Nucleus accumbens (tissue), 56 donors: ENCODE measurements at regions not wholly inside any gene's neighbourhood (a gene's known extent, or its start where the extent isn't known, plus 50 kb on each side); places are given as distances from the start of the nearest gene placed in this dataset.
"Not testable (repeated sequence)": the region's sequence is repeated elsewhere in the genome, so short reads cannot be mapped to it uniquely, and the experiment has no call there.

Experiments used
- DNase-seq, 56 donors: peaks; one replicate each; lab custom pipeline; 2025; lab: John Stamatoyannopoulos, UW

DNA sequence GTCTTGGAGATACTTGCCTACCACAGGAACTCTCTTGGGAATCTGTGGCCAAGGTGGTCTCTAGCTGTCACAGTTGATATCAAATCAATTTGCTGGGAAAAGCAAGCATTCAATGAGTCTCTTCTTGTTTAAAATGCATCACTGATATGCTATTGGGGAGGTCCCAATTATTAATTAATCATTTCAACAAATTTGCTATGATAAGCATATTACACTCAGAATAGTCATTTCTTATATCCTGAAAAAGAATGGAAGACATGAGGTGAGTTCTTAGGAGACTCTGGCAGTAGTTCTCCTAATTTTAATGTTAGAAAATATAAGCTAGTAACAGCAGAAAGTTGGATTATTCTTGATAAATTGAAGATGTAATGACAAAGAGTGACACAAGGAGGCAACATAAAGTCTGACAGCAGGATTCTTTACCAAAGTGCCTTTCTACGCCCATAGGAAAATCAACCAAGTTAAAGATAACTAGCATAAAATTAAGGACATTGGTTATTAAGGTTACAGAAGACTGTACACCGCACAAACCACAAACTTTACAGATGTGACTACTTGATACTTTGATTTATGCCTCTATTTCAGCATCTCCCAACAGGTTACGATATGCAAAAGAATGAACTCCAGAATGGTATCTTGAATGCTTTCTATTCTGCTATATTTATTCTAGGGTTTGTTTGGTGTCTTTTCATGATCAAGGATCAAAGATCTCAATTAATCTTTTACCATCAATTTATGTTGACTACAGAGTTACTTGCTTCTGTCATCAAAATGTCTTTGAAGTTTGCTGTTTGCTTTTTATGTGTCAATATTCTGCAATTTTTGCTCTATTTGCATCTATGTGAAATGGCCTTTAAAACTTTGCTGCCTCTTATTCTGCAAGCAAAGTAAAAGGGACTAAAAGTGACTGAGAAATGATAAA lies 349.6 kb upstream of the CLEC14A start:
- no peak for DNase-seq

DNA sequence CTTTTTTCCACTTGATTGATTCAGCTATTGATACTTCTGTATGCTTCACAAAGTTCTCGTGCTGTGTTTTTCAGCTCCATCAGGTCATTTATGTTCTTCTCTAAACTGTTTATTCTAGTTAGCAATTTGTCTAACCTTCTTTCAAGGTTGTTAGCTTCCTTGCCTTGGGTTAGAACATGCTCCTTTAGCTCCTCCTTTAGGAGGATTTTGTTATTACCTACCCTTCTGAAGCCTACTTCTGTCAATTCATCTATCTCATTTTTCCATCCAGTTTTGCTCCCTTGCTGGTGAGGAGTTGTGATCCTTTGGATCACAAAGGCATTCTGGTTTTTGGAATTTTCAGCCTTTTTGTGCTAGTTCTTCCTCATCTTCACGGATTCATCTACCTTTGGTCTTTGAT lies 344.7 kb upstream of the CLEC14A start:
- DNase-seq = not testable (repeated sequence)

DNA sequence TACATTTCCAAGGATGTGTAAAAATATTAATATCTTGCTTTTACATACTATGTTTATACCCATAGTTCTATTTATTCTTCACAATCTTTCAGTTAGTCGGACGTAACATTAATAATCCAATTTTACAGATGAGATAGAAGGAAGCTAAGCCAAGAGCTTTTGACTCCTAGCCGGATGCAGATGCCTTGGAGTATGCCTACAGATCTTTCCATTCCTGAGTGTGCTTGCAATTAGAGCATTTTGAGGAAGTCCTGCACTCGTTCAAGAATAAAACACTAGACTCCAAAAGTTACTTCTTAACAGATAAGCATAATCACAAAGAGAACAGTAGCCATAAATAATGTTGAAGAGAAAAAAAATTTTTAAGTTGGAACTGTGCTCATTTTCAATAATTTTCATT lies 337.6 kb upstream of the CLEC14A start:
- DNase-seq = no peak

DNA sequence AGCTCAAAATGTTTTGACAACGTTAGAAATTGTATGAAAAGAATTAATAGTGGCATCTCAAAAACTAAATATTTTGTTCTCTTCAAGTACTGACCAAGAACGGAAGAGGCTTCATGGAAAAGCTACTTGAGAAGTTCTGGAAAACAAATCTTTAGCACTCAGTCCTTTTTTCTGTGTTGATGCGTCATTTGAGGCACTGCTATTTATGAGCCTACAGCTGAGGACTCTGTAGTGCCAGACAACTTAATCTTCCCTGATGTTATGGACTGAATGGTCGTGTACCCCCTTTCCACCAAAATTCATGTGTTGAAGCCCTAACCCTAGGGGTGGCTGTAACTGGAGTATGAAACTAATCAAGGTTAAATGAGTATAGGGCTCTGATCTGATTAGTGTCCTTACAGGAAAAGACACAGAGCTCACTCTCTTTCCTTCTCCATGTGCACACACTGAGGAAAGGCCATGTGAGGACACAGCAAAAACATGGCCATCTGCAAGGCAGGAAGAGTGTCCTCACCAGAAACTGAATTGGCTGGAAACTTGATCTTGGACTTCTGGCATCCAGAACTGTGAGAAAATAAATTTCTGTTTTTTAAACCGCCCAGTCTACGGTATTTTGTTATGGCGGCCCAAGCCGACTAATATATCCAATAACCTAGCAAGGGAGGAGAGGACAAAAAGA lies 337.0 kb upstream of the CLEC14A start:
- DNase-seq = no peak

DNA sequence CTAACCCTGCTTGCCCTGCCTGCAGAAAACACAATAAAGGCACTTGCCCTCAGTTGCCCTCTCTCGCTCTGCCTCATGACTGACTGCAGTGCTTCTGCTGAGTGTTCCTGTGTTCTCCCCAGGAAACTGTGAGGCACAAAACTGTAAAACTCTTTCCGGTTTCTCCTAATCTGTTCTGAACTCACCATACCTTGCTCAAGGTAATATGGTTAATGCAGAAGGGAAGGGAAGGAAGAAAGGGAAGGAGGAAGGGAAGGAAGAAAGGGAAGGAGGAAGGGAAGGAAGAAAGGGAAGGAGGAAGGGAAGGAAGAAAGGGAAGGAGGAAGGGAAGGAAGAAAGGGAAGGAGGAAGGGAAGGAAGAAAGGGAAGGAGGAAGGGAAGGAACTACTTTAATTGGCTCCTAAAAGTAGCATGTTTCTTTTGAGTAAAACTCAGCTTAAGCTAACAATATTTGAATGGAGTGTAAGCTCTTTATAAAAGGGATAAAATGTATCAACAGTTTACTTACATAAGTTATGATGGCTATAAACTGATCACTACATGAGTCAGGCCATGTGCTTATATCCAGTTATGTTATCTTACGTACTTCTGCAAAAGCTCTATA lies 334.0 kb upstream of the CLEC14A start:
- no peak for DNase-seq

DNA sequence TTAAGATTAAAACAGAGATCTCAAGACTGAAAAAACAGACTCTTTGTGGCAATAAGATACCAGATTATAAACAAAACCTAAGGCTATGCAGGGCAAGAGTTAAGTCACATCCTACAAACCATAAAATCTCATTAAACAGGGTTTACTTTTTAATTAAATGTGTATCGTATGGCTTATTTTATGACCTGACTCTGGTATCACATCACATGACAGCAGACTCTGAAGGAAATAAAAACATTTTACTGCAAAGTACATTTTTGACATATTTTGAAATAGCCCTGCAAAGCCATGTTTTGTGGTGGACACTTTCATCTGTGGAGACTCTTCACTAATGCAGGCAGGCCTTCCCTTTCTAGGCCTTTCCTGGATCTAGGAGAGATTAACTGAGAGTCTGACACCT lies 327.6 kb upstream of the CLEC14A start:
- DNase-seq = no peak

DNA sequence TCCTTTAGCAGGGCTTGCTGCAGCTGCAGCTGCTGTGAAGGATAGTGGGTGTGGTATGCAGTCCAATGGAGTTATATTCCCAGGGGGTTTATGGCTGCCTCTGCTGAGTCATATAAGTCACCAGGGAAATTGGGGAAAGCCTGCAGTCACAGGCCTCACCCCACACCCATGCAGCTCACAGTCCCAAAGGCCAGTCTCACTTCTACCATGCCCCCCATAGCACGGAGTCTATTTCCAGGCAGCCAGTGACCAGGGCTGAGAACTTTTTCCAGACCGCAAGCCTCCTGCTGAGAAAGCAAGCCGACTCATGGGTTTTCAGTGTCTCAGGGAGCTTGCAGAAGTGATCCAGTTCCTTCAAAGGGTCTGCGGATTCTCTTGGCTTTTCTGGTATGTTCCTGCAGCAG lies 322.4 kb upstream of the CLEC14A start:
- no peak for DNase-seq

DNA sequence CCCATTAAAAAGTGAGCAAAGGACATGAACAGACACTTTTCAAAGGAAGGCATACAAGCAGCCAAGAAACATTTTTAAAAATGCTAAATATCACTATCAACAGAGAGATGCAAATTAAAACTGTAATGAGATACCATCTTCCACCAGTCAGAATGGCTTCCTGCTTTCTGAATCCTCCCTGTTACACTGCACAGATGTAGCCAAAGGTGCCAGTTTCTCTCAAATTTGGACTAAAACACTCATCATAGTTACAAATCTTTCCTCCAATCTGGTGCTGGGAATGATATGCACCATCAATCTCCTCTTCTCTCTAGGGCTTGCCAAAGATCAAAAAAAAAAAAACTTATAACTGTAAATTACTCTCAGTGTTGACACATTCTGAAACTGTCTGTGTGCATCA lies 311.8 kb upstream of the CLEC14A start:
- DNase-seq = no peak

DNA sequence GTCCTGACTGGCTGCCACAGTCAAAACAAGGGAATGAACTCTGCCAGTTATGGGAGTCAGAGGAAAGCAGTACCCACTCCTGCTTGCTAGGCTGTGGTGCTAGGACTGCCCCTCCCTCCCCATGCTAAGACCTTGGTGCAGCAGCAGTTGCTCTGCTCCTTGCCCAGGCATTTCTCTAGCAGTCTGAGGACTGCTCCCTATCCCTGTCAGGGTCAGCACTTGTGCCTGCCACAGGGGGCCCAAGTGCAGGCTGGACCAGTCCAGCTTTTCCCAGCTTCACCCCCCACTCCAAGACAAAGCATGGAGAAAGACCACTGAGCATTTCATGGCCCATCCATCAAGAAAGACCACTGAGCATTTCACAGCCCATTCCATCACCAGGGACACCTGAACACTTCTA lies 305.8 kb upstream of the CLEC14A start:
- no peak for DNase-seq

DNA sequence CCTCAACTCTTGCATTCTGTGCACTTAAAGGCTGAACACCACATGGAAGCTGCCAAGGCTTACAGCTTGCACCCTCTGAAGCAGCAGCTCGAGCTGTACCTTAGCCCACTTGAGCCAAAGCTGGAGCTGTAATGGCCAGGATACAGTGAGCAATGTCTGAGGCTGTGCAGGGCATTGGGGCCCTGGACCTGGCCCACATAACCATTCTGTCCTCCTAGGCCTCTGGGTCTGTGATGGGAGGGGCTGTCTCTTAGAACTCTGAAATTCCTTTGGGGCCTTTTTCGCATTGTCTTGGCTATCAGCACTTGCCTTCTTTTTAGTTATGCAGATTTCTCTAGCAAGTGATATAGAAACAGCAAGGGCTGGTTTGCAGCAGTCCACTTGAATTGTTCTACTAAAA lies 303.8 kb upstream of the CLEC14A start:
- no peak for DNase-seq

DNA sequence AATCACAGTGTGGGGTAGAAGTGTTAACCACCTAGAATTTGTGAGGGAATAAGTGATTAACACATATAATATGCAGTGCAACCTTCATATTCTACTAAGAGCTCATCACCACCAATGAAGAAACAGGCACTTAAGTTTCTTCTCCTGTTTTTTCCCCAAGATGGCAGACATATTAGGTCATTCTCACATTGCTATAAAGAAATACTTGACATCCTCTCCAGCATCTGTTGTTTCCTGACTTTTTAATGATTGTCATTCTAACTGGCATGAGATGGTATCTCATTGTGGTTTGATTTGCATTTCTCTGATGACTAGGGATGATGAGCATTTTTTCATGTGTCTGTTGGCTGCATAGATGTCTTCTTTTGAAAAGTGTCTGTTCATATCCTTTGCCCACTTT lies 301.5 kb upstream of the CLEC14A start:
- not testable (repeated sequence) for DNase-seq

DNA sequence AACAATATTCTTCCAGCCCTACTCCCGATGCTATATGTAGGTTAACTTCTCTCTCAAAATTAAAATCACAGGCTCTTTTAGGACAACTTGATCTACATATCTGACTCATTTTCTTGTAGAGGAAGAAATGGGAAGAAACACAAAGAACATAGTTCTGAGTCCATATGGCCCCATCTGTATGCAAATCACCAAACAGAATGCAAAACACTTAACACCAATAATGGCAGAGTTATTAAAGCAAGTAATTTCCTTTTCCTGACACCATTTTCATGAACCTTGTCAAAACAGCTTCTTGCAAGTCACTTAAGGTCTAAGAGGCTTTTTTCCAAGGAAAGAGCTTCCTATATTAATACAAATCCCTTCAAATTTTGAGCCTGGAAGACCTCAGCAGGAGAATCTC lies 300.4 kb upstream of the CLEC14A start:
- DNase-seq = no peak

DNA sequence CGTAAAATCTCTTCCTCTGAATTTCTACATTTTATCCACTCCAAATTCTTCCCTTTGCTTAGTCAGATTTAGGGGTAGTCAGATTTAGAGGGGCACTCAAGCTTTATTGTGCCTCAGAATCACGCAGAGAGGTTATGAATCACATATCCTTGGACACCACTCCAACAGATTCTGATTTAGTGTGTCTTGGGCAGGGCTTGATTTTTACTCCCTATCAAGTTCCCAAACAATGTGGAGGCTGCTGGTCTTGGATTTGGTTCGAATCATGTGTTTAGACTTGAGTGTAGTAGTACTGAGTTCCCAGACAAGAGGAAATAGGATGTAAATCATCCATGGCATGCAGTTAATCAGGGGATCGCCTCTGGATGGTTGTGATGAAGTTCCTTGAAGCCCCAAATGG lies 298.1 kb upstream of the CLEC14A start:
- DNase-seq = no peak

DNA sequence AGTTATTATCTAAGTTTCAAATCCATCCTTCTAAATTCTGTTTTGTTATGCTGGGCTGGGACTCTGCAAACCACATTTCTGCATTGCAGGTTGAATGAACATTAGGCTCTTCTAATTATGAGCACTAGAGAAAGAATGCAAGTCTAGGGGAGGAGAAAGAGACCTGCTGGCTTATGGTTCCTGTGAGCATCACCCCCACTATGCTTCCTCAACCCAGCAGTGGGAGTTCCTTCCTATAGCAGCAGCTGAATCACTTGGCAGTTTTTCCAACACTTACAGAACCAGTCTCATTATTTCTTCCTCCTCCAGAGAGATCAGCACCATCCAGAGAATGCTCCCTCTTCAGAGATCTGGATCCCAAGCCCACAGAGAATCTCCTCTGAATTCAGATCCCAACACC lies 297.7 kb upstream of the CLEC14A start:
- no peak for DNase-seq

DNA sequence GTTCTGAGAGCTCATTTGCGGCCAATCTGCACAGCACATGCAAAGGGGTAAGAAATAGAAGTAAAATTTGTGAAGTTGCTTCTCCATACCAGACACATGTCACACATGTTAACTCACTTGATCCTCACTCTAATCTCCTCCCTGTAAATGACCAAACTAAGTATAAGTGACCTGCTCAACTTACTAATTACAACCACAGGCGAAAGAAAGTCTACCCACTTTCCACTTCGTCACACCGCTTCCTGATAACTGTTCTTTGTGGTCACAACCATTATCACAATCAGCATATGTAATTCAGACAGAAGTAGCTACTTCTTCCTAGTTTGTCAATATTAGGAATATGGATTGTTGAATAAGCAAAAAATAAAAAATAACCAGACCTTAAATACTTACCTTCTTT lies 293.7 kb upstream of the CLEC14A start:
- DNase-seq = no peak

DNA sequence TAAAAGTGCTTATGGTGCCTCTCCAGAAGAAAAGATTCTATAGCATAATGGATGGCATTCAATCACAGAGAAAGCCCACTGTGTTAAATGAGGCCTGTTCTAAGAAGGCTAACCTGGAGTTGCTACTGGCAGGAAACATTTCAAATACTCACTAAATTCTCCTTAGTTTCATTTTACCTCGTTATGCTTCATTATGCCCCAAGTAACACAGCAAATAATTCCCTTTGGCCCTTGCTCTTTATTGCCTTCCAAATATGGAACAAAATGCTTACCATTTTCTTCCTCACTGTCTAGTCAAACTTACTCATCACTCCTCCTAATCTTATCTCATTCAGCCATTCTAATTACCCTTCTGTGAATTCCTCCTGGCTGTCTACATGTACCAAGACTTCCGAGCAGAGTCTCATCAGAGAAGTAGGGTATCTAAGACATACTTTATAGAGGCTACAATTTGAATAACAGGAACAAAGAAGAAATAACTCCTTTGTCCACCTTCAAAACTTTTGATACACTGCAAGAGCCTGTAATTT lies 292.1 kb upstream of the CLEC14A start:
- DNase-seq = no peak

DNA sequence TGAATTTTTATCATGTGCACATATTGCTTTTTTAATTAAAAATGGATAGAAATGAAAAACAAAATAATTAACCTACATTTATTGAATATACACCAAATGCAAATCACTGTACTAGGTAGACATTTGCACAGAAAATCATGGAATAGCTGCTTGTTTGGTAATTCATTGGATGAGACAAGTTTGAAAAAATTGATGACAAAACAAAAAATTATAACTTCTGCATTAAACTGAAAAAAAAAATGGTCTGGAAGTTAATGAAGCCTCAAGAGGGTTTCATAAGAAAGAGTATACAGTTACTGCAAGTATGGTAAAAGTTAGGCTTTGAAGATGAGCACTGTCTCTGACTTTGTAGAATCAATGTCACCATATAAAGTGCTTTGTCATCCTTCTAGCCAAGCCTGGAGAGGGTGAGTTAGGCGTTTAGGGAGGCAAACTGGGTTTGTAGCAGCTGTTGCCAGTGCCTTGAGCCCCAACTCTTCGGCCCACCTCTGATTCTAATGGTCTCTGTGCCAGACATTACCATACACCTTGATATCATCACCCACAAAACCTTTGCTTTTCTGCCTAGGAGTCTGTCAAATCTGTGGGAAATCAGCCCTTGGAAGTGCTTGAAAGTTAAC lies 291.1 kb upstream of the CLEC14A start:
- DNase-seq = no peak

DNA sequence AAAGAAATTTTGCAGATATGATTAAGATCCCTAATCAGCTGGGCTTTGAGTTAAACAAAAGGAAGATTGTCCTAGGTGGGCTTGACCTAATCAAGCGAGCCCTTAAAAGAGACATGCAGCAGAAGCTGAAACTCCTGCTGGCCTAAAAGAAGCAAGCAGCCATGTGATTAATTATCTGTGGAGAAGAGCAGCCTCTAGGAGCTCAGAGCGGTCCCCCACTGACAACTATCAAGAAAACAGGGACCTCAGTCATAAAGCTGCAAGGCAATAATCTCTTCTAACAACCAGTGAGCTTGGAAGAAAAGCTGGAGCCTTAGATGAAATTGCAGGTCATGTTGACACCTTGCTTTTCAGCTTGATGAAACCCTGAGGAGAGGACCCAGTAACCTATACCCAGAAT lies 288.9 kb upstream of the CLEC14A start:
- DNase-seq = no peak

DNA sequence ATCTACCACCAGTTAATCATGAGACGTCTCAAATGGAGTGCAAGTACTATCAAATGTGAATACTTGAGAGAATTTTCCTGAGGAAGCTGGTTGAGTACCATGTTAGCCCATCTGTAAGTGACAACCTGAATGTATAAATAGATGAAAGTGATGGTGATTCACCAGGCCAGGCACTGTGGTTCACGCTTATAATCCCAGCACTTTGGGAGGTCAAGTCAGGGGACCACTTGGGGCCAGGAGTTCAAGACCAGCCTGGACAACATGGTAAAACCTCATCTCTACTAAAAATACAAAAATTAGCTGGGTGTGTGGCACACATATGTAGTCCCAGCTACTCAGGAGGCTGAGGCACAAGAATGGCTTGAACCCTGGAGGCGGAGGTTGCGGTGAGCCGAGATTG lies 288.0 kb upstream of the CLEC14A start:
- DNase-seq = not testable (repeated sequence)

DNA sequence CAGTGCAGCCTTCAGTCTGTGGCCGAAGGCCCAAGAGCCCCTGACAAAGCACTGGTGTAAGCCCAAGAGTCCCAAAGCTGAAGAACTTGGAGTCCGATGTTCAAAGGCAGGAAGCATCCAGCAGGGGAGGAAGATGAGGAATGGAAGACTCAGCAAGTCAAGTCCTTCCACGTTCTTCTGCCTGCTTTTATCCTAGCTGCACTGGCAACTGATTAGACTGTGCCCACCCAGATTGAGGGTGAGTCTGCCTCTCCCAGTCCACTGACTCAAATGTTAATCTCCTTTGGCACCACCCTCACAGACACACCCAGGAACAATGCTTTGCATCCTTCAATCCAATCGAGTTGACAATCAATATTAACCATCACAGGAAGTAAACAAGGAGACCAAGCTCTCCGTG lies 282.2 kb upstream of the CLEC14A start:
- not testable (repeated sequence) for DNase-seq
